Mesothelial cell of epicardium (in vitro differentiated cells): ENCODE measurements at regions not wholly inside any gene's neighbourhood (a gene's known extent, or its start where the extent isn't known, plus 50 kb on each side); places are given as distances from the start of the nearest gene placed in this dataset.

Experiments
- DNase-seq, 2 experiments: peaks; one replicate each; pipeline ENCODE4 v3.0.0; 2021; ENCODE audit warnings: low spot score in 2 of 2; ENCODE audit not compliant: unreplicated experiment in 2 of 2
- H3K27ac Mint-ChIP-seq: 2 replicates; pipeline ENCODE4 v1.8.0; 2021; ENCODE audit warnings: mixed read lengths
- H3K27me3 Mint-ChIP-seq: 2 replicates; pipeline ENCODE4 v1.8.0; 2021; ENCODE audit warnings: low read depth, mixed read lengths
- H3K36me3 Mint-ChIP-seq: 2 replicates; pipeline ENCODE4 v1.8.0; 2021; ENCODE audit warnings: mixed read lengths
- H3K4me1 Mint-ChIP-seq: 2 replicates; pipeline ENCODE4 v1.8.0; 2021; ENCODE audit warnings: mixed read lengths
- H3K4me3 Mint-ChIP-seq: 2 replicates; pipeline ENCODE4 v1.8.0; 2021; ENCODE audit warnings: mild to moderate bottlenecking, moderate library complexity, mixed read lengths
- H3K9me3 Mint-ChIP-seq: 2 replicates; pipeline ENCODE4 v1.8.0; 2021; ENCODE audit warnings: mixed read lengths
- CTCF ChIP-seq: fragments of 200-600 bp; sonication (generic); IDR thresholded peaks from one replicate; pipeline ENCODE4 v1.5.0; 2021; ENCODE audit warnings: antibody characterized with exemption; ENCODE audit not compliant: unreplicated experiment

GRCh38 chr2:23029111-23029510 lies 355.9 kb upstream of the KLHL29 start:
- H3K27me3 Mint-ChIP-seq = peaks cover 20% of the 10 kb centered on the region
- H3K4me3 Mint-ChIP-seq = no peak overlapping the region
- H3K9me3 Mint-ChIP-seq = no peaks in the 10 kb centered on the region
- DNase-seq = no peak
- TF ChIP-seq CTCF = no peak
- H3K36me3 Mint-ChIP-seq = no peaks in the 10 kb centered on the region
- peaks cover 15% of the 10 kb centered on the region for H3K4me1 Mint-ChIP-seq
- H3K27ac Mint-ChIP-seq = no peak overlapping the region

GRCh38 chr2:23029951-23030350 lies 355.0 kb upstream of the KLHL29 start:
- H3K27me3 Mint-ChIP-seq = peaks cover 20% of the 10 kb centered on the region

GRCh38 chr2:23034996-23035395 lies 350.0 kb upstream of the KLHL29 start:
- DNase-seq = no peak
- Mint-ChIP-seq H3K4me3 (no peak overlapping the region), H3K27me3 (peaks cover 15% of the 10 kb centered on the region), H3K36me3 (no peaks in the 10 kb centered on the region), H3K4me1 (no peaks in the 10 kb centered on the region), H3K9me3 (no peaks in the 10 kb centered on the region), H3K27ac (no peak overlapping the region)
- TF ChIP-seq CTCF = no peak

More at GRCh38 chr2:23029951-23030350, 355.0 kb upstream of the KLHL29 start:
- Mint-ChIP-seq H3K27ac (no peak overlapping the region), H3K36me3 (no peaks in the 10 kb centered on the region), H3K9me3 (no peaks in the 10 kb centered on the region), H3K4me1 (peaks cover 15% of the 10 kb centered on the region), H3K4me3 (no peak overlapping the region)
- no peak for DNase-seq
- no peak for TF ChIP-seq CTCF

GRCh38 chr2:23036629-23037028 lies 348.4 kb upstream of the KLHL29 start:
- TF ChIP-seq CTCF = no peak
- Mint-ChIP-seq H3K27ac (no peak overlapping the region), H3K4me1 (peaks cover 6% of the 10 kb centered on the region), H3K4me3 (no peak overlapping the region), H3K9me3 (no peaks in the 10 kb centered on the region), H3K27me3 (peaks cover 7% of the 10 kb centered on the region), H3K36me3 (no peaks in the 10 kb centered on the region)
- DNase-seq = no peak

- DNase-seq = no peak
- no peaks in the 10 kb centered on the region for H3K9me3 Mint-ChIP-seq
- no peak for TF ChIP-seq CTCF
- peaks cover 3% of the 10 kb centered on the region for H3K27me3 Mint-ChIP-seq
- H3K27ac Mint-ChIP-seq = no peak overlapping the region
- no peak overlapping the region for H3K4me3 Mint-ChIP-seq
- H3K4me1 Mint-ChIP-seq = peaks cover 10% of the 10 kb centered on the region
- no peaks in the 10 kb centered on the region for H3K36me3 Mint-ChIP-seq
These were observed 347.4 kb upstream of the KLHL29 start for GRCh38 chr2:23037596-23037995.

GRCh38 chr2:23041443-23041842 lies 343.5 kb upstream of the KLHL29 start:
- H3K4me1 Mint-ChIP-seq = peaks cover 10% of the 10 kb centered on the region
- no peak overlapping the region for H3K4me3 Mint-ChIP-seq
- H3K27ac Mint-ChIP-seq = no peak overlapping the region
- peaks cover 11% of the 10 kb centered on the region for H3K9me3 Mint-ChIP-seq
- no peaks in the 10 kb centered on the region for H3K27me3 Mint-ChIP-seq
- H3K36me3 Mint-ChIP-seq = no peaks in the 10 kb centered on the region
- DNase-seq = no peak
- no peak for TF ChIP-seq CTCF
